HG03378 (cell line): ENCODE measurements at regions not wholly inside any gene's neighbourhood (a gene's known extent, or its start where the extent isn't known, plus 50 kb on each side); places are given as distances from the start of the nearest gene placed in this dataset.
"Not testable (repeated sequence)": the region's sequence is repeated elsewhere in the genome, so short reads cannot be mapped to it uniquely, and the experiment has no call there.

Experiments
- ATAC-seq: cut with Tn5 transposase; IDR thresholded peaks from one replicate; pipeline ENCODE4 v1.9.1; 2021; ENCODE audit warnings: mild to moderate bottlenecking, moderate library complexity; ENCODE audit not compliant: unreplicated experiment

DNA sequence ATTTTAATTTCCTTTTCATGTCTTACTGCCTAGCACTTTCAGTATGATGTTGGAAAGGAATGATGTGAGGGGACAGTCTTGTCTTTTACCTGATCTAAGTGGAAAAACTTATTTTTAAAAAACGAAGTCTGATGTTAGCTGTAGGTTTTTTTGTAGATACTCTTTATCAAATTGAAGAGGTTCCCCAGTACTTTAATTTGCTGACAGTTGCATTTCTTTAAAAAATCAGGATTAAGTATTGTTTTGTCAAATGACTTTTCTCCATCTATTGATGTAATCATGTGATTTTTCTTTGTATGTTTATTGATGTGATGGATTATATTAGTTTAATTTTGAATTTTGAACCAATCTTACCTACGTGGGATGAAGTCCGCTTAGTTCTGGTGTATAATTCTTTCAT lies 568.4 kb upstream of the AGA start:
- ATAC-seq, result no peak

- not testable (repeated sequence) for ATAC-seq
Measured at GRCh38 chr4:178015046-178015445, 572.8 kb upstream of the AGA start.

DNA sequence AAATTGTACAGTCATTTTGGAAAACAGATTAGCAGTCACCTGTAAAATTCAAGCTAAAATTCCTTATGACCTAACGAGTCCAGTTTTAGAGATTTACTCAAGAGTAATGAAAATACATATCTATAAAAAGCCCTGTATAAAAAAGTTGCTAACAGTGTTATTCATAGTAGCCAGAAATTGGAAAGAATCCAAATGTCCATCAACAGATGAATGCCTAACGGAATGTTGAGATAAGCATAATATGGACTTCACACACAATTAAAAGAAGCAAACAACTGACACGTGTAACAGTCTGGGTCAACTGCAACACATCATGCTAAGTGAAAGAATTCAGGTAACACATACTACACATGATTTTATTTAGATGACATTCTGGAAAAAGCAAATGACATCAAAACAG lies 584.8 kb upstream of the AGA start:
- ATAC-seq, result no peak

DNA sequence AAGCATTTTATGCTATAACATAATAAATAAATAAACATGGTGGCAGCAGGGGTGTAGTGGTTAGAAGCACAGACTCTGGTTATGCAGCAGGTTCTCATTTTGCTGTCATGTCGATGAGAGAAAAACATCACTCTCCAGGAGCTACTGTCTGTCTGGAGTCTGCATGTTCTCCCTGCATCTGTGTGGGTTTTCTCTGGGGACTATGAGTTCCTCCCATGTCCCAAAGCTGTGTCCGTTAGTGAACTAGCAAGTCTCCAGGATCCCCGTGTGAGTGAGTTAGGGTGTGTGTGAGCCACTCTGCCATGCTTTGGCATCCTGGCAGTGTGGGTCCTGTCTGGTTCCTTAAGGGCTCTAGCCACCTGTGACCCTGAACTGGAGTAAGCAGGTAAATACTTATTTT lies 585.6 kb upstream of the AGA start:
- ATAC-seq, result no peak

- no peak for ATAC-seq
Measured at GRCh38 chr4:178028481-178028880, 586.2 kb upstream of the AGA start.

DNA sequence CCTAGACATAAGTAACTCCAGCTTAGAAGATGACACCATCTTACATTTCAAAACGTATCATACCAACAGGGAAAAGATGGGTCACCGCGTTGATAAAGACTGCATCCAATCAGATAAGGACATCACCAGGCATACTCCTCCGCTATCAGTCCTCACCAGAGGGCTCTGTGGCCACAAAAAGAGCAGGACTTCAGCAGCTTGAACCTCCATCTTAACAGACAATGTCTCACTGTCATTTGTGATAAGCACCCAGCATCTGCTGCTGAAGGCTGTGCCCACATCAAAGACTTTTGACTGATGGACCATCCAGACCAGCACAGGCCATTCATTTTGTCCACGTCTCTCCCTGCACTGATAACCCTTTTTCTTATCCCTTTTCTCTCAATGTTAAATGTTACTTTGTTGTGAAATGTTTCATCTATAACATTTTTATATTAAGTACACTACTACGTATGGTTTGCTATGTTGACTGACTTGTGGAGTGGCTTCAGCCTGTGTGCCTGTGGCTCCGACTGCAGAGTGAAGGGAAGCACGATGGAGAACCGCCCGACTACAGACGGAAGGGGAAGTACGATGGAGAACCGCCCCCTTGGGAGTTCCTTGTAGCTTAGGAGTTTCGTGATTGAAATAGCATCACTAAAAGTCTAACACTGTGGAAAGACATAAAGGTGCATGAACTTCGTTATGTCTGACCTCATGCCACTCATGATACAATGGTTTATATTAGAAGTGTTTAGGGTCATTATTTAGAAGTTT lies 595.4 kb upstream of the AGA start:
- ATAC-seq, result no peak

- ATAC-seq, result no peak
Measured at GRCh38 chr4:178056996-178057395, 614.8 kb upstream of the AGA start.

- no peak for ATAC-seq
Measured at GRCh38 chr4:178063568-178063967, 621.3 kb upstream of the AGA start.

- ATAC-seq, result no peak
Measured at GRCh38 chr4:178066338-178066941, 624.2 kb upstream of the AGA start.

DNA sequence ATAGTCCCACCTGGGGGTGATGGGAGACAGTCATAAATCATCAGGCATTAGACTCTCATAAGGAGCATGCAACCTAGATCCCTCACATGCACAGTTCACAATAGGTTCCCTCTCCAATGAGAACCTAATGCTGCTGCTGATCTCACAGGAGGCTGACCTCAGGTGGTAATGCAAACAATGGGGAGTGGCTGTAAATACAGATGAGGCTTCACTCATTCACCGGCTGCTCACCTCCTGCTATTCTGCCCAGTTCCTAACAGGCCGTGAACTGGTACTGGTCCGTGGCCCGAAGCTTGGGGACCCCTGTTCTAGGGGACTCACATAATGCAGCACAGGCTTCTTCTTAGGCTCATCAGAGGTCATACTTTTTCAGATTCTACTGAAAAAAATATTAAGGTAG lies 625.9 kb upstream of the AGA start:
- ATAC-seq, result no peak

GRCh38 chr4:178070163-178070562 lies 627.9 kb upstream of the AGA start:
- no peak for ATAC-seq

GRCh38 chr4:178080312-178080711 lies 638.1 kb upstream of the AGA start:
- ATAC-seq, result no peak

GRCh38 chr4:178081176-178081575 lies 638.9 kb upstream of the AGA start:
- ATAC-seq, result no peak

DNA sequence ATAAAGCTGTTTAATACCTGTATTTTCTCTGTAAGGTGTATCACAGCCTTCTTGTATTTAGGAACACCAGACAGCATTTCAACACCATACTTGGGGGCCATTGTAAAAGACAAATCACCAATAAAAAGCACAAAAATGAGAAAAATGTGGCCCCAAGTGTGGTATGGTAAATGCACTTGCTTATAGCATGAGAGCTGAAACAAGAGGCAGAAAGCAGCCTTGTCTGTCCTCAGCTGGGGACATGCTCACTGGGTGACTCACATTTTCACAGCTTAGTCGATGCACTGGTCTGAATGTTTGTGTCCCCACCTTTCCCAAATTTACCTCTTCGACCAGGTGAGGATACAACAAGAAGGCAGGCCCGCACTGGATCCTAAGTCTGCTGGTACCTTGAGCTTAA lies 639.7 kb upstream of the AGA start:
- ATAC-seq, result no peak

GRCh38 chr4:178082906-178083305 lies 640.7 kb upstream of the AGA start:
- ATAC-seq, result no peak

DNA sequence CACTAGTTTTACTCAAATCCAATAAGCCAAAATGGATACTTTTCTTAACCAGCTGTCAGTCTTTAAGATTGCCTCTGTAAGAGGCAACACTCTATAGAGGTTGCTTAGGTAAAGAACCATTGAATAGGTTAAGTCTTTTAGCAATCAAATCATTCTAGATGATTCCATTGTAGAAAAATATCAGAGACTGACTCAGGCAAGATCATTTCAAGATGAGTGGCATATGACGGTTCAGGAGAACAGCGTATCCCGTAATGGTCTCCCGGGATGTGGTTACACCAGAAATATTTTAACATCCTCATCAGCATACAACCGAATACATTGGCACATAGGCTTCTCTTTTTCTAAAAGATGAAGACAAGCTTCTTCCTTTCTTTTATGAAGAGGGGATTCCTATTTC lies 641.7 kb upstream of the AGA start:
- ATAC-seq, result no peak

- ATAC-seq, result no peak
Measured at GRCh38 chr4:178086320-178086719, 644.1 kb upstream of the AGA start.

DNA sequence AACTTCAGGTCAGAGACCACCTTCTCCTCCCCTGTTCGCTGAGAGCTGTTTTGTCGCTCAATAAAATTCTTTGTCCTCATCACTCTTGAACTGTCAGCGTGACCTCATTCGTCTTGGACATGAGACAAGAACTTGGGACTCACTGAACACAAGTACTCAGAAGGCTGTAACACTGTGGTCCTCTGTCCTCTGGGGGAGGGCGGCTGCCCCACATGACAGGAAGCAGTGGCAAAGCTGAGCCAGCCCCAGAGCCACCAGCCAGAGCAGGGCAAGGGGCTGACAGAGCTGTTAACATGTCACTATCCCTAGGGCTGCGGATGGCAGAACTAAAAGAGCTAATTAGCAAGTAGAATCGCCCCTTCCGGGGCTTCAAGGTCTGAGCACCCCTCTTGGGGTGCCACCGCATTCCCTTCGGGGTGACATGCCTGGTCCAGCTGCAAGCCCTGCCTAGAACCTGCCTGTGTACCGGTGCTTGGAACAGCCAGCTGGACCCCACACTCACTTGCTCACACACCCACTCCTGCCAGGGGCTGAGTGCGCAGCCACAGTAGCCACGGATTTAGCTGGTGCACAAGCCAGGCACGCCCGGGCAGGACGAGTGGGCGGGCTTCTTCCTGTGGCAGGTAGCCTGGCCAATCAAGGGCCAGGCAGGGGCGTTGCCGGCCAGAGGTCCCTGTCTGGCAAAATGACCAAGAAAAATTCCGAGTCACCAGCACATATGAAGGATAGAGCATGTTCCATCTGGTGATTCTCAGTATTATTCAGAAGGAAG lies 648.6 kb upstream of the AGA start:
- no peak for ATAC-seq

DNA sequence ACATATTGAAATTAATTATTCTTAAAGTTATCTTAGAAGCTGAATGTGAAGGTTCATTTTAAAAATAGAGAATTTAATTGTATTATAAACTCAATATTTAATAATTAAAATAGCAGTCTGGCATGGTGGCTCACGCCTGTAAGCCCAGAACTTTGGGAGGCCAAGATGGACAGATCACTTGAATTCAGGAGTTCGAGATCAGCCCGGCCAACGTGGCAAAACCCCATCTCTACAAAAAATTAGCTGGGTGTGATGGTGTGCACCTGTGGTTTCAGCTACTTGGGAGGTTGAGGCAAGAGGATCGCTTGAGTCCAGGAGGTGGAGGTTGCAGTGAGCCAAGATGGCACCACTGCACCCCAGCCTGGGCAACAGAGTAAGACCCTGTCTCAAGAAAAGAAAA lies 659.9 kb upstream of the AGA start:
- no peak for ATAC-seq

- no peak for ATAC-seq
Measured at GRCh38 chr4:178105242-178105641, 663.0 kb upstream of the AGA start.

GRCh38 chr4:178136736-178137345 lies 694.6 kb upstream of the AGA start:
- ATAC-seq, result no peak
